GM18498 (cell line): ENCODE measurements at regions not wholly inside any gene's neighbourhood (a gene's known extent, or its start where the extent isn't known, plus 50 kb on each side); places are given as distances from the start of the nearest gene placed in this dataset.
"Not testable (repeated sequence)": the region's sequence is repeated elsewhere in the genome, so short reads cannot be mapped to it uniquely, and the experiment has no call there.

ENCODE experiments used
- ATAC-seq: cut with Tn5 transposase; IDR thresholded peaks from one replicate; pipeline ENCODE4 v1.9.1; 2021; ENCODE audit warnings: mild to moderate bottlenecking, moderate library complexity; ENCODE audit not compliant: unreplicated experiment

- ATAC-seq, result no peak
Measured at GRCh38 chr4:12016729-12017128, 588.0 kb upstream of the HS3ST1 start.

DNA sequence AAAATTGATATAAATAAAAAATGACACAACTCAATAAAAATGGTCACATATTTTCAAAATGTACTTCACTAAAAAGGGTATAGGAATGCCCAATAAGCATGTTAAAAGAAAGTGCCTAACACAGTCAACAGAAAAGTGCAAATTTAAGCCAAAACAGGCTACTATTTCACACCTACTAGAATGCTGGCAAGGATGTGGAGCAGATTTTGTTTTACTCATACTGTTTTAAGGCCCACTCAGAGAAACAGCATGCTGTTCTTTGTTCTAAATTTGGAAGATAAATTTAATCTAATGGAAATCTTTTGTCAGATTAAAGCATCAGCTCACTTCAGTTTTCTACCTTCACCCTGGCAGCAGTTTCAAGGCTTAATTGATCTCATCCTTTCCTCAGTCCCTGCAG lies 576.8 kb upstream of the HS3ST1 start:
- ATAC-seq, result no peak

GRCh38 chr4:11996581-11996980 lies 567.9 kb upstream of the HS3ST1 start:
- not testable (repeated sequence) for ATAC-seq

DNA sequence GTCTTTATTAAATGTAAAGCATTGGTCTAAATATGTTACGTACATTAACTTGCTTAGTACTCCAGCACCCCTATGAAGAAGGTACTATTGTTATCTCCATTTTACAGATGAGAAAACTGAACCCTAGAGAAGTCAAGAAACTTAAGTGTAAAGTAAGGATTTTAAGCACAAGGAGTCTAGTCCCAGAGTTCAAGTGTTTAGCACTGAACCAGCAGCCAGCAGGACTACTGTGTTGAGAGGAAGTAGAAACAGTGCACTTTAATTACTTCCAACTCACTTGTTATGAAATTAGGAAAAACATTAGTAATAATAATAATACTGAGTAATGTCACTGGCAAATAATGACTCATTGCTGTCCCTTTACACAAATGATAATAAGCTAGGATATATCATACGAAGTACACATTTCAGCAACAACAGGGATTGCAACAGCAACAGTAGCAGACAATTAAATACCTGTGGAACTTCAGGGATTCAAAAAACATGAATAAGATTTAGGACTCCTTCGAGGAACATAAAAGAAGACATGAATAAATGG lies 548.1 kb upstream of the HS3ST1 start:
- no peak for ATAC-seq

DNA sequence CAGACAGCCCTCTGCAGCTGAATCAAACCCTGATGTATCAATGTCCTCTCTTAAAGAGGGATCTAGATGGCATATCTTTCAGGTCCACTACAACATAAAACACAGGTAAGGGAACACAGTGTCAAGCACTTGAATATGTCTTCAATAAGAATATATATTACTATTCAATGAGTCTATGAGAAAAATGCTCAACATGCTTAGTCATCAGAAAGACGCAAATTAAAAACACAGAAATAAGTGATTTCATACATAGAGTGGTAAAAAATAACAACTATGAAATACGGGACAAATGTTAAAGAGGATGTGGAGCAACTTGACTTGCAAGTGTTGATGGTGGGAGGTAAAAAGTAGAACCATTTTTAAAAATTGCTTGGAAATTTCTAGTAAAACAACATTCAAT lies 544.6 kb upstream of the HS3ST1 start:
- ATAC-seq, result no peak

- ATAC-seq, result no peak
Measured at GRCh38 chr4:11970754-11971153, 542.1 kb upstream of the HS3ST1 start.

DNA sequence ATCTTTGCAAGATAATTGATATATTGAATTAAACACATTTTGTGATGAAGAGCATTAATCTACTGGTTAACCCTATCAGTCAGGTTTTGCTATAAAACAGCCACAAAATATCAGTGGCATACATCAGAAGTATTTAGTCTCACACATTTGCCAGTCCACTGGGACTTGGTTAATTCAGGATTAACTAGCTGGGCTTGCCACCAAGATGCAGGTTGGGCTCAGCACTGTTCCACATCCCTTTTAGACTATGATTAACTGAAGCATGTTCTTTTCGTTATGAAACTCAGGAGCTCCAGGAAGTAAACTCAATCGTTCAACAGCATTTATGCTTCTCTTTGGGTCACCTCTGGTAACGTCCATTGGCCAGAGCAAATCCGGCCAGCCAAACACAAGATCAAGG lies 538.1 kb upstream of the HS3ST1 start:
- no peak for ATAC-seq

DNA sequence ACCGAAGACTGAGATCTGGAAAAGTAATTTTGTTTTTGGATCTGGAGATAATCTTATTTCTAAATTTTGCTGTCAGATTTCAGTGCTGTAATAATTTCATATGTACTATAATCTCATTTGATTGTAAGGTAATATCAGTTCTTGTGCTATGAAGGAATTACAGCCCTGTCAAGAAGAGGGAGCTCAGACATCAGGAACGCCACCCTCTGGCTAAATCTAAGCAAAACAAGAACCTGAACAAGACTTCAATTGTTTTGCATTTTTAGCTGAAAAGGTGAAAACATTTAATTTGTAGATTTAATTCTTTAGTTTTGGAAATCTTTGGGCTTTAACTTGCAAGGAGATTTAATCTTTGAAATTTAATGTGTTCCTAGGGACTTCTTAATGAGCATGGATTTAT lies 525.4 kb upstream of the HS3ST1 start:
- ATAC-seq, result no peak

- no peak for ATAC-seq
Measured at GRCh38 chr4:11949355-11949754, 520.7 kb upstream of the HS3ST1 start.

DNA sequence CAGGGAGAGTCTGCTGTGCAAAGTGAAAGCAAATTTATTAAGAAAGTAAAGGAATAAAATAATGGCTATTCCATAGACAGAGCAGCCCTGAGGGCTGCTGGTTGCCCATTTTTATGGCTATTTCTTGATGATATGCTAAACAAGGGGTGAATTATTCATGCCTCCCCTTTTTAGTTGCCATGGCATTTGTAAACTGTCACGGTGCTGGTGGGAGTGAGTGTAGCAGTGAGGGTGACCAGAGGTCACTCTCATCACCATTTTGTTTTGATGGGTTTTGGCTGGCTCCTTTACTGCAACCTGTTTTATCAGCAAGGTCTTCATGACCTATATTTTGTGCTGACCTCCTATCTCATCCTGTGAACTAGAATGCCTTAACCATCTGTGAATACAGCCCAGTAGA lies 518.9 kb upstream of the HS3ST1 start:
- not testable (repeated sequence) for ATAC-seq

DNA sequence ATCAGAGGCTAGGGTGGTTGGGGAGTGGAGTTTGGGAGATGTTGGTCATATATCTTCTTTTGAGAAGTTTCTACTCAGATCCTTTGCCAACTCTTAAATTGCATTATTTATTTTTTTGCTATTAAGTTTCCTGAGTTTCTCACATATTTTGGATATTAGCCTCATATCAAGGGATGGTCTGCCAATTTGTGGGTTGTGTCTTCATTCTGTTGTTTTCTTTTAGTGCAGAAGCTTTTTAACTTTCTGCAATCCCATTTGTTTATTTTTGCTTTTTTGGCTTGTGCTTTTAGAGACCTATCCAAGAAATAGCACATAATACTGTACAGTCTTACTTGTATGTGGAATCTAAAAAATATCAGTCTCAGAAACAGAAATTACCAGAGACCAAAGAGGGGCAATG lies 509.2 kb upstream of the HS3ST1 start:
- ATAC-seq, result no peak

- no peak for ATAC-seq
Measured at GRCh38 chr4:11931266-11931820, 502.6 kb upstream of the HS3ST1 start.

DNA sequence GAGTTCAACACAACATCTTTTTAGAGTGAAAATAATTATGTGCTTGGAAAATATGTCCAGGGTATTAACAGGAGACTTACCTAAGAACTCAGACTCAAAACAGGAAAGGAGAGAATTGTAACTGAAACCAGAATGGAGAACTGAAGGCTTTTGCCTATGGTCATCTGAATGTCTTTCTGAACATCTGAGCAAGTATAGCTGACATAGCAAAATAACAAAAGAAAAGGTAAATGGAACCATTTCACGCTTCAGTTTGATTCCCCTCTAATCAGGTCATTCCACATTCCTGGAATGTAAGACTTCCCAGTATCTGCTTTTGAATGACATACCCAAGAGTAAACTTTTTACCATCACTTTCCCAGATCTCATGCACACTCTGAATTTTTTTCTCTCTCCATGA lies 500.4 kb upstream of the HS3ST1 start:
- no peak for ATAC-seq

DNA sequence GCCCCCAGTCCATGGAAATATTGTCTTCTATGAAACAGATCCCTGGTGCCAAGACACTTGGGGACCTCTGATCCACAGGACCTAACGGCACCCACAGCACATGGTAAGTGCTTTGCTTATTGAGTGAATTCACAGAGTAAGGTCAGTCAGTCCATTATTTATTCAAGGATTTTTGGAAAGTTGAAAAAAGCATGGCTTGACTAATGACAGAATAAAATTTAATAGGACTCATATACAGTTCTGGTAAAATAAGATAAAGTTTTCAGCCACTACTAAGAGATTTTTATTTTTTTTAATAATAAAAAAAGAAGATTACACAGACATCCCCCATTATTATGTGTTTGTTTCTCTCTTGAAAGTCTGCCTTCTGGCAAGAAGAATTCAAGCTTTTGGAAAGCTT lies 490.6 kb upstream of the HS3ST1 start:
- ATAC-seq, result no peak

DNA sequence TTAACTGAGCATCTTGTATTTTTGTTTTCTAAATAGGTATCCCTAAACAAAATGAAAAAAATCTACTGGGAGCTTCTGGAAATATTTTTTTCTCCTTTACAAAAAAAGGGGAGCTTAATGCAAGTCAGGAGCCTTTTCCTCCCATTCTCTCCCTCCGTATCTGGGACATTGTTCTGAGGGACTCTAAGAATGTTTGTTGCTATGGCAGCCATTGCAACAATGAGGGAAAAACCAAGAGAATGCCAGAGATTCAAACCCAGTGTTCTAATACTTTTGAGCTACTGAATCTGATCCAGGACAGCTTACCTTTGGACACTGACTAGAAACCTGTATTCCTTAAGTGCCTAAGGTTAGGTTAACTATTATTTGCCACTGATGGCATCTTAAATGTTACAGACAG lies 485.7 kb upstream of the HS3ST1 start:
- no peak for ATAC-seq

- ATAC-seq, result no peak
Measured at GRCh38 chr4:11912886-11913285, 484.2 kb upstream of the HS3ST1 start.

DNA sequence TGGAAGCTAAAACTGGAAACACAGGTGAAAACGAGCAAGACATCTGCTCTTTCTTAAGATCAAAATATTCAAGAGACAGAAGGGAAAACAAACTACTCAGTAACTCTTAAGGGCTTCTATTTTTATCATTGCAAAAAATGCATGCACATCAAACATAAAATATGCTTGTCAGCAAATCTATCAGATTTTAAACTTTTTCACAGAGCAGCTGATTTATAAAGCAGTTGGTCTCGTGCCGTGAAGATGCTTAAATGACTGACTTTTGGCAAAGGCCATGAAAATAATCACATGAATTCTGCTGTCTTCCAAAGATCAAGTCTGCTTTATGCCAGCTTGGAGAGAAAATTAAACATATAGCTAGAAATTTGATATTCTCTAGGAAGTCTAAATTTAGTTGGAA lies 482.1 kb upstream of the HS3ST1 start:
- ATAC-seq, result no peak

GRCh38 chr4:11908712-11909111 lies 480.0 kb upstream of the HS3ST1 start:
- ATAC-seq, result no peak

GRCh38 chr4:11908205-11908604 lies 479.5 kb upstream of the HS3ST1 start:
- no peak for ATAC-seq

DNA sequence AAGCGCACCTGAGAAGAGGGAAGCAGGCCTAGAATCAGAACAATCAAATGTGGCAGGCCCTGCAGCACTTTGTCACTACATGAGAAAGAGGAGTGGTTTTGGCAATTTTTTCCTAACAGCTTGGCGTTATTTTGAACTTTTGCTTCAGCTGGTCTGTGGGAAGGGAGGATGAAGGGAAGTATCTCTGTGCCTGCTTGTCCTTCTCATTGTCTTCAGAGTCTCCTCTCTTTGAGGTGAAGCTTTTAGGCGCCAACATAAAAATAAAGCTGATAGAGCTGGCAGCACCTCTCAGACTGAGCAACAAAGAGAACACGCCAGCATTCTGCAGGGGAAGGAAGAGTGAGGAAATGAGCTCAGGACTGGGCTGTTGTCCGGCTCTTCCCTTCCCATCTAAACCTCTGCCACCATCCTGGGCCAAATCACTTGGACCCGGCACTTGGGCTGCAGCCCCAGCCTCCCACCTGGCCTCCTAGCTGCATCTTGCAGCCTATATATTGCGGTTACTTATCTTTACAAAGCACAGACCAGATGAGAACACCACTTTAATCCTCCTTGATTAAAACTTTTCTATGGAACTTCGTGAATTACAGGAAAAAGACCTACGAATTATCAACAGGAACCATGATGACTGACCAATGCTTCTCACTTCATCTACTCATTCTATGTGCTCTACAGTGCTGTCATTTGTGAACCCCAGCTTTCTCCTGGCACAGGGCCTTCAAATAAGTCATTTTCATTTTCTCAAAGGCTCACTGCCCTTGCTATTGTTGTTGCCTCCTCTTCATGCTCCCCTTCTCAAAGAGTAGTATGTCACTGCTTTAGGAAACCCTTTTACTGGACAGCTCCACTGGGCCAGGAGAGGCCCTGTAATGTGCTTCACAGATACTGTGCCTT lies 476.4 kb upstream of the HS3ST1 start:
- no peak for ATAC-seq

- no peak for ATAC-seq
Measured at GRCh38 chr4:11904117-11904535, 475.4 kb upstream of the HS3ST1 start.

GRCh38 chr4:11901089-11901488 lies 472.4 kb upstream of the HS3ST1 start:
- ATAC-seq, result no peak
